Stimulated activated CD8-positive, alpha-beta memory T cell treated with anti-CD3 and anti-CD28 coated beads, Interleukin-4, amount 100 ng/mL, for 48 hours (primary cell): ENCODE measurements at regions not wholly inside any gene's neighbourhood (a gene's known extent, or its start where the extent isn't known, plus 50 kb on each side); places are given as distances from the start of the nearest gene placed in this dataset.

Source experiments
- DNase-seq: peaks from one replicate; pipeline ENCODE4 v3.0.0-alpha.2; 2020

DNA sequence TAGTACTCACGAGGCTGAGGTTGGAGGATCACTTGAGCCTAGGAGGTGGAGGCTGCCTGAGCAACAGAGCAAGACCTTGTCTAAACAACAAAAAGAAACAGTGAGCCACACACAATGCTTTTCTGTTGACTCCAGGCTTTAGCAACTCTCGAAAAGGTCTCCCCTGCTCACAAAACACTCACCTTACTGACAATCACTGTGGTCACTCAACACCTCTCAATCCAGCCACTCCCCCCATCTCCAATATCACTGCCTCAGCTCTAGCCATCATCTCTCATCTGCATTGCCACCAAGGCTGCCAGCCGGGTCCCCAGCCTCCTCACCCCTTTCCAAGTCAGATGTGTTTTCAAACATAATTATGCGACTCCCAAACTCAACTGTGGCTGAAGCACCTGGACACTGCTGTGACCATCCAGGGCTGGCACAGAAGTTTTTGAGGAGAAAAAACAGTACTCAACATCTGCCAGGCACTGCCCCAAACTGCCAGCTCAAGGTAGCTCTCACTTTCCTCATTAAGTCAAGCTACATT is 218.0 kb upstream of the ARID1B start:
- DNase-seq = no peak

DNA sequence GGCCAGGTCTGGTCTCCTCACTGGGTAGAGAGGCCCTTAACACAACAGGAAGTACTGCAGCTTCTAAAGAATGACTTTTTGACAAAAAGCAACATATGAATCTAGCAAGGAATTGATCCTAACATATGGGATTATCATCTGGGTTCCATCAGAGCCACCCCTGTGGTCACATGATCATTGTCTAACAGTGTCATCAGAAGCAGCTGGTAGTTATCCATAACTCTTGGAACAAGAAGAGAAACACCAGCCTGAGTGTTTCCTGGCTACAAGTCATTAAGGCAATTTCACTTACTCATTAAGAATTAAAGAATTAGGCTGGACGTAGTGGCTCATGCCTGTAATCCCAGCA is 219.3 kb upstream of the ARID1B start:
- DNase-seq = no peak

DNA sequence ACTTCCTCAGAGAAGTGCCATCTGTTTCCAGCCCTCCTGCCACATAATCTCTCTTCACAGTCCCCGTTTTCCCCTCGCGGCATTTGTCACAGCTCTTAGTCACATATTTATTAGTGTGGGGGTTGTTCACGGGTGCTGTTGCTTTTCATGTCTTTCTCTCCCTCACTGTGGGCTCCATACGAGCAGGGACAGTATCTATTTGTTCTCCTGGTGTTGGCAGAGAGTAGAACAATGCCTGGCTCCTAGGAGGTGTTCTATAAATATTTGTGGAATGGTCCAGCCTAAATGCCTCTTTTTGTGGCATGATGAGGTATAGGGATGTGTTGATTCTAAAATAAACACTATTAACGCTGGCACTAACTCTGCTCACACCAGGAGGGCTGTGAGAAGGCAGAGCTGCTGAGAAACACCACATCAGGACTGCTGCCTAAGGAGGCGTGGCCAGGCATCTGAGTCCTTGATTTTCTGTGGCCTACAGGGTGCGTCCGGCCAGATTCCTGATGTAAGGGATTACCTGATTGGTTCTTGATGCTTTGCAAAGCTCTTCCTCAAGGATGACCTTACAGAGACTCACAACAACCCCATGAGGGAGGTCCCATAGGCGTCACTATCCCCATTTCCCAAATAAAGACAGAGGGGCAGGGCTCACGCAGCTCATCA is 219.8 kb upstream of the ARID1B start:
- no peak for DNase-seq

DNA sequence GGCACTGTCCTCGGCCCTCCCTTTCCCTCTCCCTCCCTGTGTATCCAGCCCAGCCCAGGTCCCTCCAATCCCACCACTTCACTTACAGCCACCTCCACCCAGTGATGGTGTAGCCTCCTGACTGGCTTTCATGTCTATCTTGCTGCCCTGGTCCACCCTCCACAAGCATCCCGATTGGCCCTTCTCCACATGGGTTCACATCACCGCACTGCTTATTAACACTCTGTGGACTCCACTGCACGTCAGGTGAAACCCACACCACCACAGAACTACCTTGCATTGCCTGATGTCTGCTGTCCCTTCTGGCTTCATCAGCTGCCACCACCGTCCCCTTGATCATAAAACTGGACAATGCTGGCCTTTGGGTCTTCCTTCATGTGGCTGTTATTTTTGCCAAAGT is 220.4 kb upstream of the ARID1B start:
- no peak for DNase-seq

DNA sequence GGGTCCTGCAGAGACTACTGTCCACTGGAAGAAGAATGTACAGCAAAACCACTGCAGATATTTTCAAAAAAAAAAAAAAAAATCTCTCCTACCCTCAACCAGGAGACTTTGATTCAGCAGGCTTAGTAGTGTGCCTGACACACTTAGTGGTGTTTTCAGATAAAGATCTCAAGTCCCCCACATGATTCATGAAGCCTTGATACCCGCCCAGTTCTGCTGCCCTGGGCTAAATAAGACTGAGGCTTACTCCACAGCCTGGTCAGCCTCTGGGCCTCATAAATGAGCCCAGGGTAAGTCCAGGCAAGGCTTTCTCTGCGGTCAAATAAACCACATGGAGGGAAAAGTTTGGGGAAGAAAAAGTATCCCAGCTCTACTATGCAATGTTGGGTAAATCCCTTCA is 222.1 kb upstream of the ARID1B start:
- no peak for DNase-seq

DNA sequence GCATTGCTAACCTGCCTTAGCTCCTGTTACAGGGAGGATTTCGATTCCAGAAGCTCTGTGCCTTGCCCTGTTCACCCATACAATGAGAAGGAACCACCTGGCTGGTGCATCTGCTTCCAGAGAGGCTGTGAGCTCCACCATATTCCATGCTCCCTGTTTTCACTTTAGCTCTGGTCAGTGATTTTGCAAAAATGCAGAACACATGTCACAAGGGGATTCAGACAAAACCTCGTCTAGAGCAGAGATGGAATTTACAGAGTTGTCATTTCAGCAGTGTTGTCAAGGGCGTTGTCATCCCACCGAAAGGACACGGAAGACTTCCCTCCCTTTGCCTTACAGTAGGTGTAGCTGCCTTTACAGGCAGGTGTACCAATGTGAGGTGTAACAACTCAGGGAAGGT is 223.0 kb upstream of the ARID1B start:
- DNase-seq = no peak

DNA sequence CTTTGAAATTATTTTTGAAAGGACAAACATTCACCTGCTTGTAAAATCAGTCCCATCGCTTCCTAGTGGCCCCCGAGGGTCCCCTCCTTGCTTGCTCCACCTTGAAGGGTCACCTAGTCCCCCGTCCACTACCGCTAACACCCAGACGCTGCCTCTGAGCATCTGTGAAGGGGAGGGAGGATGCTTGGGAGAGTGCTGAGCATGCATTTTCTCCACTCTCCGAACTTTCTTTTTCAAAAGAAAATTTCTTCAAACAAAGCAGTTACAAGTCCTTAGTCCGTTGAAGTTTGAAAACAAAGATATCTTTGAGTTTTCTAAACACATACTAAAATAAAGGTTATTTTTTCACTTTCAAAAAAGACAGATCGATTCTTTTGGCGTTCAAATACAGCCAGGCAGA is 224.3 kb upstream of the ARID1B start:
- DNase-seq = no peak

DNA sequence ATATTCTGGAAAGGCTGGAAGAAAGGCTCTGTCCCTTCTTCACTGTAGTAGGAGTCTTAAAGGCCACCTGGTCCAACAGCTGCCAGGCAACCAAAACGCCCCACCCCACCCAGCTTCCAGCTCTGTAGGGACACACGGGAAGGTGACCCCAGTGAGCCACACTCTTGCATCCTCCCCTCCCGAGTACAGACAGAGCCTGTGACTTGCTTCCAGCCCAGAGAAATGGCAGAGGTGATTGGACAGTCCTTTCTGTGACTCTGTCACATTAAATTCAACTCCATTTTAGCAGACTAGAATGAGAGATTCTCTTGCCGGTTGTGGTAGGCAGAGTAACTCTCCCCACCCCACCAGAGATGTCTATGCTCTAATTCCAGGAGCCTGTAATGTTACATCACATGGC is 226.2 kb upstream of the ARID1B start:
- DNase-seq = no peak

DNA sequence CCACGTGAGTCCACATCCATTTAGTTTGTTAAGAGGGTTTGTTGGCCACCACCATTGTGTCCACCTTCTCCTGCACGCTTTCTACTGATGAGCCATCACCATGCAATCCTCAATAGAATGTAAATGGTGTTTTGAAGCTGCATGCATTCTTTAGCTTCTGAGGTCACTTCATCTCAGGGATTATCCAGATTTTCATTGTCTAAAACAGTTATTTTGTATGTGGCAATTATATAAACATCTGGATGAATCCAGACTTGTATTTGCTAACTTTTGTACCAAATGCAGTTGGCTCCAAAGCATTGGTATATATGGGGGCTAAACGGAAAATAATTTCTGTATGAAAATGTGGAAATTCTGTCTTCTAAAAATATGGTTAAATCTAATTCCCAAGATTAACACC is 231.2 kb upstream of the ARID1B start:
- DNase-seq = no peak

DNA sequence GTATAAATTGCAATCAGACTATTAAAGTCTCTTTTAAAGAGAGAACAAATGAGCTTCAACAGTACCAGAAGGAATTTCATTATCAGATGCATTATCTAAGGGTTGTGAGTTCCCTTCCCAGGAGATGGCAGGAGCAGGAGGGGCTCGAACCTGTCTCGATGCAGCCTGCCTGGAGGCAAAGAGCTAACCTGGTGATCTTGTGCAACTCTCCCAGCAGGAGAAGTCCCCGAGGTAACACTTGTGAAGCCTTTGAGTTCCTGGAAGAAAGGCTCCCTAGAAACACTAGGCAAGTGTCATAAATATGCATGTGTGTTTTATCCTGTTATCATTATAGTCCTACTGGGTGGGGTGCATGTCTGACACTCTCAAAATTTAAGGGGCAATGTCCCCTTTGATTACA is 232.2 kb upstream of the ARID1B start:
- no peak for DNase-seq

DNA sequence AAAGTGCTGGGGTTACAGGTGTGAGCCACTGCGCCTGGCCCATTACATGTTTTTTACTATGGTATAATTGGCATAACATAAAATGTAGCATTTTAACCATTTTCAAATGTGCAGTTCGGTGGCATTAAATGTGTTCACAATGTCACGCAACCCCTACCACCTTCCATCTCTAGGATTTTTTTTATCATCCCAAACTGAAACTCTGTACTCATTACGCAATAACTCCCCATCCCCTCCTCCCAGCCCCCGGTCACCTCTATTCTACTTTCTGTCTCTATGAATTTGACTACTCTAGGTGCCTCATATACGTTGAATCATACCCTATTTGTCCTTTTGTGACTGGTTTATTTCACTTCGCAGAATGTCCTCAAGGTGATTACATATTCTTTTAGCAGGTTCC is 233.1 kb upstream of the ARID1B start:
- no peak for DNase-seq

DNA sequence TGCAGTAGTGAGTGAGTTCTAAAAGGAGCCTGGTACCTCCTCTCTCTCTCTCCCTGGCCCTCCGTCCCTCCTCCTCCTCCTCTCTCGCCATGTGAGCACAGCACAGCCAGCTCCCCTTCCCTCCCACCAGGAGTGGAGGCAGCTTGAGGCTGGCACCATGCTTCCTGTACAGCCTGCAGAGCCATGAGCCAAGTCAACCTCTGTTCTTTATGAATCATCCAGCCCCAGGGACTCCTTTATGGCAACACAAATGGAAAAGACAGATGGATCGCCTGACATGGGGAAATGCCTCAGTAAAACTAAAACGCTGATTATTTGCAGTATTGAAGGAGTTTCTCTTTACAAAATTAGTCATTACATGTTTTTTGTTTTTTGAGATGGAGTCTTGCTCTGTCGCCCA is 233.7 kb upstream of the ARID1B start:
- no peak for DNase-seq

DNA sequence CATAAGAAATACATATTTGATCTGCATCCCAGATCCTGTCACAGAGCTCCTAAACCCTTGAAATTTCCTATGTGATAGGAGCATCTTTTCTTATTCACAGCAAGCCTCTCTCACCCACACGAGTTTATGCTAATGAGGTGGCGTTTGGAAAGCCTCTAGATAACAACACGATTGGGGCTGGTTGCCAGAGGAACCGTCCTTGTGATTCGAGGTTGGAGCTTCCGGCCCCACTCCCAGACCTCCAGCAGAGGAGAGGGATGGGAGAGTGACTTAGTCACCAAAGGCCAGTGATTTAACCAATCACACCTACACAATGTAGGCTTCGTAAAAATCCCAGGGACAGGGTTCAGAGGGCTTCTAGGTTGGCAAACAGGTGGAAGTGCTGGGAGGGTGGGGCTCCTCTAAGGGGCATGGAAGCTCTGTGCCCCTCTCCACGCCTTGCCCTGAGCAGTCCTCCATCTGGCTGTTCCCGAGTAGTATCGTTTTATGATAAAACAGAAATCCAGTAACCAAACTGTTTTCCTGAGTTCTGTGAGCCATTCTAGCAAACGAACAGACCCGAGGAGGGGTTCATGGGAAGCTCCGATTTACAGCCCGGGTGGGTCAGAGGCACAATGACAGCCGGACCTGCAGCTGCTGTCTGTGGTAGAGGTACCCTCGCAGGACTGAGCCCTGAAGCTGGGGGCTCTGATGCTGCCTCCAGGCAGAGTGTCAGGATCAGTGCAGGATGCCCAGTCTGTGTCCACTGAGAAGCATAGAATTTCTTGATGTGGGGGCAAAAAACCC is 238.1 kb upstream of the ARID1B start:
- DNase-seq = no peak

DNA sequence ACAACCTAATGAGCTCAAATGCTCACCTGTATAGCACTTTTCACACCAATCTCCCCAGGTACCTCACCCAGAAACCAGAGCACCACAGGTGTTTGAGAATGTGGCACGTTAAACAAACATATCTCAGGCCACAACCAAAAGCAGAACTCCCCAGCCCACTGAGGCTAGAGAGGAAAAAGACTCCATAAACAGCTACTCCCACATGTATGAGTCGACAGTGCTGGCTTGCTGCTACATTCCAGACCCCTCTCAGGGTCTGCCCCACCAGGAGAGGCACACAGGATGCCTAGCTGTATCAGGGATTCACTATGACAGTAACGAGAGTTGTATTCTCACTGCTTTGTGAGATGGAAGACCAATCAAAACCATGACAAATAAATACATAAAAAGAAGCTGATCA is 242.6 kb upstream of the ARID1B start:
- DNase-seq = no peak

DNA sequence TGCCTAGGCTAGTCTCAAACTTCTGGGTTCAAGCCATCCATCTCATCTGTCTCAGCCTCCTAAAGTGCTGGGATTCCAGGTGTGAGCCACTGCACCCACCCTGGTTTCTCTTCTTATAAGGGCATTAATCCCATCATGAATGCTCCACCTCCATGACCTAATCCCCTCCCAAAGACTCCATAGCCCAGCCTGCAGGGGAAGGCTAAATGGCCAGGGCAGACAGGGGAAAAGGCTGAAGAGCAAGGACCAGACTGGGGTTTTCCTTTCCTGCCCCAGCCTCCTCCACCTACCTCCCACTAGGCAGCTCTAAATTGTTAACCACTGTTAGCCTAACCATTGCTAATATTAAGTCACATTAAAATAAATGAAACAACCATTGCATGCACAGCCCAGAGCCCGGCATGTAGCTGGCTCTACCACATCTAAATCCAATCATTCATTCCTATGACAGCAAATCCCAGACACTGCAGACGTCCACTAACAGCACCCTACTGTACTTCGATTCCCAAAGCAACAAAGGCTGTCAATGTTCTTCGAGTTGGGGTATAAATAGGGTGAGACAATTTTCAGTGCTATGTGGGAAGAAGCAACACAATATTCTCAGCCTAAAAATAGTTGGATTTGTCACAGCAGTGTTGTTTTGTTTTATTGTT is 243.2 kb upstream of the ARID1B start:
- DNase-seq = no peak

DNA sequence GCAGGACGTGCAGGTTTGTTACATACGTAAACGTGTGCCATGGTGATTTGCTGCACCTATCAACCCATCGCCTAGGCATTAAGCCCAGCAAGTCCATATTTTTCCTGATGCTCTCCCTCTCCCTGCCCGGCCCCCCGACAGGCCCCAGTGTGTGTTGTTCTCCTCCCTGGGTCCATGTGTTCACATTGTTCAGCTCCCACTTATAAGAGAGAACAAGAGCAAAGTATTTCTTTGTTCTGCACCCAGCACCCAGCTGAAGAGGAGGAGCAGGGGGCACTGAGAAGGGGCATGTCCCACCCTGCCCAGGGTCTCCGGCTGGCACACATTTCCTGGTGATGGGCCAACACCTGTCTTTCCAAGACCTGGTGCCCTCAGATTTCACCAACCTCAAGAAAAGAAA is 251.1 kb upstream of the ARID1B start:
- DNase-seq = no peak

DNA sequence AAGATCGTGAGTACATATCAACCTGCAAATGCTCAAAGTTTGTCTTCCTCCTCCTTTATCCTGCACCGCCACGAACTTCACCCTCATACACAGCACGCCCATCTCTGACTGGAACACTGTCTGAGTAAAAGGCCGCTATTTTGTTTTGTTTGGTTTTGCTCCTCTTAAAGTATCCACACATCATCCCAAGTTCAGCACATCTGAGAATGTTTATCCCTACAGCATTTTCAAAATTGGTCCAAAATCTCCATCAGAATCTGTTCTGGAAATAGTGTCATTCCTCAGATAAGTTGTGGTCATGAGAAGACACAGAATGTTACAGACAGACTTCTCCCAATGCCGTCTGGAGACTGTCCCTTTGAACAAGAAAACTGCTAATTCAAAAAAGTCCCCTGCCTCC is 251.6 kb upstream of the ARID1B start:
- DNase-seq = no peak

DNA sequence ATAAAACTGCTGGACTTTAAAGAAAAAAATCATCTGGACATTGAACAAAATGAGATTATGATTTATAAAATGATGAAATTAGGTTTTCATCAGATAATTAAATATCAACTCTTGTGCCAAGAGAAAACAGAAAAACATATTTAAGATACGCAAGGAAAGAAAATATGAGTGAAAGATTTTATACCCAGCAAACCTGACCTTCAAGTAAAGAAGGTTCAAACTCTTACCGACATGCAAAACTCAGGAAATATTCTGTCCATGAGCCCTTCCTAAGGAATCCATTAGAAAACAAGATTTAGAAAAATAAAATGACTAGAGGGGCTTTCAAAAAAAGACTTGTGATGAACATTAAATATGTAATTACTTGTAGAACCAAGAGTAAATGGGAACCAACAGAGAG is 257.2 kb upstream of the ARID1B start:
- DNase-seq = no peak

DNA sequence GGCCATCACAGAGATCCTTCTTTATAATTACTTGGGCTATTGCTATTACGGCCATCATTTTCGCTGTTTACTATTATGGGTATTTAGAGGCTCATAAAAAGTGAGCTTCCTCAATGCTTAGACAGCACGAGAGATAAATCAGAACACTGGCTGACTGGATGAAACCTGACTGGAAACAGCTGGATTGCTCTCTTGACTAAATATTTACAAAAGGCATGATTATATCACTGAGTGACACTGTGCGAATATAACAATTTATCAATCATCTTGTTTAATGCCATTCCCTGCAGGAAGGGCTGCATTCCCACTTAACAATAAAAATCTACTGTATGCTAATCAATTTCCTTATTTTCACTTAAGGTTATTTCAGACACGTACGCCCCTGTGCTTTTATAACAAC is 260.1 kb upstream of the ARID1B start:
- no peak for DNase-seq

DNA sequence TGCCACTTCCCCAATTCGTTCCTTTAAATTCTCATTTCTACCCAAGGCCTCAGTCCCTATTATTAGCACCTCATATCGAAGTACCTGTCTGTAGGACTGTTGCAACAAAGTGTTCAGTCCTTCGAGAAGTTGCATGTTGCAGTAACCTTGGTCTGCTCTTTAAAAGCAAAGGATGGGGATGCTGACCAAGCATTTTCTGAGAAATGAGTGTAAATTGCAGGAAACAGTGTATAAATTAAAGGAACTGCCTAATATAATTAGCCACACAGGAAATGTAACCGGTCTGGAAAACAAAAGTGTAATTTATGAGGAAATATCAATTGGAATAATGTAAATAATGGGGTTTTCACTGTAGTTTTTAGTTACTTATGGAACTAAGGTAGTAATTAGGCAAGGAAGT is 261.9 kb upstream of the ARID1B start:
- no peak for DNase-seq

DNA sequence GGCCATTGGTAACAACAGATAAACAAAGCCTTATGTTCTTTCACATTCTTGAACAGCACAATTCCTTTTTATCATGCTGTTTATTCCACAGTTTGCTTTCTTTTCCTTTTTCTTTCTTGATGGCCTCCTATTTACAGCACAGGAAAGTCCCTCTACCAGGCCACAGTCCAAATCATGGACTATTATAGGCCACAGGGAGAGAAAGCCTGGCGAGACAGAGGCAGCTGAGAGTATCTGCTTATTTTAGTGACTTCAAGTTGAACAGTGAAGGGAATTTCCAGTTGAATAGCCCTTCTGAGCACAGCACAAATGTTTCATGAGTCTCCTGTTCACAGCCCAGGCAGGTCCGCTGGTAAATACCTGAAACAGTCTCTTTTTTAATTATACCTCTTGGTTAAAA is 263.7 kb upstream of the ARID1B start:
- no peak for DNase-seq

DNA sequence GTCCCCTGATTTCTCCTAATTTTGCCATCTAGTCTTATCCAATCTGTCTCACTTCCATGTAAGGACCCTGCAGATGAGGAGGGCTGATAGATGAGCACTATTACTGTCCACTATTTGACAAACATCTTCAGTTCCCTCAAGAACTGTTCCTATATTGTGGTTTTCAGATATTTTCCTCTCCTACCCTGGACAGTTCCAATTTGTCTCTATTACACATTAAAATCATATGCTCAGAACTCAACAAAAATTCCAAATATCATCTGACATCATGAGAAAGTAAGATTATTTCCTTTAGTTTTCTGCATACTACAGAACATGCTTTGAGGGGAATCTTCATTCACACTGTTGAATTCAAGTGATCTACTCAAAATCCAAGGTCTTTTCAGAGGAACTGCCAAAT is 265.6 kb upstream of the ARID1B start:
- no peak for DNase-seq

DNA sequence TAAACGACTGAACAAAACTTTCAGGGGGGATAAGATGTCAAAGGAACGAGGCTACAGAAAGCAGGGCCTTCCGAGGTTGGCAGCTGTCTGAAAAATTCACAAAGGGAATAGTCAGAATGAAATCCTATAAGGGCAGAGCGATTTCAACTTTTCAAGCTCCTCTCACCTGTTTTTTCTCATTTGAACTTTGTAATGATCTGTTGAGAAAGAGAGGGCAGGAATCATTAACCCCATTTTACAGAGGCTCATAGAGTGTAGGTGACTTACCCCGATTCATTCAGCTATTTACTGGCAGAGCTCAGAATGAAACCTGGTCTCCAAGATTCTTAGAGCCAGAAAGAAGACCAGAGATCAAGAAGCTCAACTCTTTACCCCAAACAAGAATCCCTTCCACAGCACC is 266.1 kb upstream of the ARID1B start:
- DNase-seq = no peak

DNA sequence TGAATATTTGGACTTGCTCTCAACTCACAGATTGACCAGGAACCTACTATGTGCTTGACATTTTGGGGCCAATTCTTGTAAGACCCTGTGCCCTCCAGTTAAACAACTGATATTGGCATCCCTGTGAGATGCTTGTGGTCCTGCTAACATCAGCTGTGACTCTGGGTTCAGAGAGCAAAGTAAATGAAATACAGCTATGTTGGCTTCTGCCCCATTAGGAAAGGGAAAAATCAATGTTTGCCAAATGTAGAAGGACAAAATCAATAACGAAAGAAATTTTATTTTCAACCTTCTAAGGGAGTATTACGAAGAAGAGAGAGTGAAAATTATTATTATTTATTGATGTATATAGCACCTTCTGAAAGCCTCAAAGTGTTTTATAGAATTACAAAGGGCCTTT is 266.9 kb upstream of the ARID1B start:
- no peak for DNase-seq
